ENCODE measurements at regions not wholly inside any gene's neighbourhood (a gene's known extent, or its start where the extent isn't known, plus 50 kb on each side); places are given as distances from the start of the nearest gene placed in this dataset.

DNA sequence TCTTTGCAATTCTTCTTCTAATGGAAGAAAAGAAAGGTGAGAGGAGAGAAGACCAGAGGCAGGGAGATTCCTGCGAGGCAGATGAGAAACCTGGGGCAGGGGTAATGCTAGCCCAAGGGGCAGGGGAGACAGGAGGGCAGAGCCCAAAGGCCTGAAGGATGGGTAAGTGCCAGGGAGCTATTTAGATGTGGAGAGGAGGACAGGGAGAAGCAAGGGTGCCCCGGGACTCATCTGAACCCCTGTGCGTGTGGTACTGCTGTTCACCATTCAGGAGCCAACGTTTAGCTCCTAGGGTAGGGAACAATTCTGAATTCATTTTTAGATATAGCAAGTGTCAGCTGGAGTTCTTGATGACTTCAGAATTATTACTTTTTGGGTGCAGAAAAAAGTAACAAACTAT is 122.7 kb upstream of the ALDH1B1 start:
- no peak overlapping the region for H3K4me3 ChIP-seq
- H3K36me3 ChIP-seq = no peaks in the 10 kb centered on the region
- H3K27ac ChIP-seq = no peak overlapping the region
- no peak for DNase-seq
- 72 to 83% (median 78%) methylated on average over 4 of the region's 4 CpGs for WGBS, 5 donors
- H3K9me3 ChIP-seq = peaks cover 3 to 29% (median 22%) of the 10 kb centered on the region in 8 donors
- H3K27me3 ChIP-seq (replicated peaks in 1 of 7) = no peaks in the 10 kb centered on the region
- TF ChIP-seq, protein P1, sequence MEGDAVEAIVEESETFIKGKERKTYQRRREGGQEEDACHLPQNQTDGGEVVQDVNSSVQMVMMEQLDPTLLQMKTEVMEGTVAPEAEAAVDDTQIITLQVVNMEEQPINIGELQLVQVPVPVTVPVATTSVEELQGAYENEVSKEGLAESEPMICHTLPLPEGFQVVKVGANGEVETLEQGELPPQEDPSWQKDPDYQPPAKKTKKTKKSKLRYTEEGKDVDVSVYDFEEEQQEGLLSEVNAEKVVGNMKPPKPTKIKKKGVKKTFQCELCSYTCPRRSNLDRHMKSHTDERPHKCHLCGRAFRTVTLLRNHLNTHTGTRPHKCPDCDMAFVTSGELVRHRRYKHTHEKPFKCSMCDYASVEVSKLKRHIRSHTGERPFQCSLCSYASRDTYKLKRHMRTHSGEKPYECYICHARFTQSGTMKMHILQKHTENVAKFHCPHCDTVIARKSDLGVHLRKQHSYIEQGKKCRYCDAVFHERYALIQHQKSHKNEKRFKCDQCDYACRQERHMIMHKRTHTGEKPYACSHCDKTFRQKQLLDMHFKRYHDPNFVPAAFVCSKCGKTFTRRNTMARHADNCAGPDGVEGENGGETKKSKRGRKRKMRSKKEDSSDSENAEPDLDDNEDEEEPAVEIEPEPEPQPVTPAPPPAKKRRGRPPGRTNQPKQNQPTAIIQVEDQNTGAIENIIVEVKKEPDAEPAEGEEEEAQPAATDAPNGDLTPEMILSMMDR (IDR thresholded peaks at IDR 0.05 in 8 of 11, conservative IDR thresholded peaks at IDR 0.05 in 3 of 11) = no peak
- TF ChIP-seq POLR2AphosphoS5 (IDR thresholded peaks at IDR 0.05) (no peak), POLR2A (IDR thresholded peaks at IDR 0.05) (no peak)
- intact Hi-C loops (cut with DNase I; ENCODE audit: low total_unique reads) = no loop called here
- no peaks in the 10 kb centered on the region for H3K4me1 ChIP-seq

DNA sequence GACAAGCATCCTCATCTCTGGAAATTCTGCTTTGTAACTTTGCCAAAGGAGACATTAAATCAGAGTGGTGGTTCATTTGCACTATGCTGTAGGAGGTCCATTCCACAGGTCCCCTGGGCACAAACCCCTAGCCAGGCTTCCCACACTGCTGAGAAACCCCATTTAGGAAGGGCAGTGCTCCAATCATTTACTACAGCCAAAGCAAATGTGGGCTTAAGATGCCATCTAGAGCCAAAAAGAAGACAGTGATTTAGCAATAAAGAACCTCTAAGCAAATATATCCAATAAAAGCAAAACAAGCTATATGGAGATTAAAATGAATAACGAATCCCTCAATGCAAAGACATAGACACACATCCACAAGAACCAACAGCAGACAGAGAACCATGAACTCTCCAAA is 129.0 kb upstream of the ALDH1B1 start:
- peaks cover 7 to 43% (median 39%) of the 10 kb centered on the region in 8 donors for H3K9me3 ChIP-seq
- H3K27ac ChIP-seq = no peak overlapping the region
- TF ChIP-seq, protein P1 (IDR thresholded peaks at IDR 0.05 in 8 of 11, conservative IDR thresholded peaks at IDR 0.05 in 3 of 11) = peak in 2 of 11 experiments; percentile 13 to 29
- no peak for TF ChIP-seq POLR2A (IDR thresholded peaks at IDR 0.05)
- H3K4me1 ChIP-seq = no peaks in the 10 kb centered on the region
- intact Hi-C loops (cut with DNase I; ENCODE audit: low total_unique reads) = no loop called here
- peaks cover 0 to 9% (median 0%) of the 10 kb centered on the region in 7 donors for H3K27me3 ChIP-seq (replicated peaks in 1 of 7)
- 46 to 77% (median 55%) methylated on average over 1 of the region's 1 CpG for WGBS, 5 donors
- H3K36me3 ChIP-seq = no peaks in the 10 kb centered on the region
- no peak overlapping the region for H3K4me3 ChIP-seq
- DNase-seq = no peak

DNA sequence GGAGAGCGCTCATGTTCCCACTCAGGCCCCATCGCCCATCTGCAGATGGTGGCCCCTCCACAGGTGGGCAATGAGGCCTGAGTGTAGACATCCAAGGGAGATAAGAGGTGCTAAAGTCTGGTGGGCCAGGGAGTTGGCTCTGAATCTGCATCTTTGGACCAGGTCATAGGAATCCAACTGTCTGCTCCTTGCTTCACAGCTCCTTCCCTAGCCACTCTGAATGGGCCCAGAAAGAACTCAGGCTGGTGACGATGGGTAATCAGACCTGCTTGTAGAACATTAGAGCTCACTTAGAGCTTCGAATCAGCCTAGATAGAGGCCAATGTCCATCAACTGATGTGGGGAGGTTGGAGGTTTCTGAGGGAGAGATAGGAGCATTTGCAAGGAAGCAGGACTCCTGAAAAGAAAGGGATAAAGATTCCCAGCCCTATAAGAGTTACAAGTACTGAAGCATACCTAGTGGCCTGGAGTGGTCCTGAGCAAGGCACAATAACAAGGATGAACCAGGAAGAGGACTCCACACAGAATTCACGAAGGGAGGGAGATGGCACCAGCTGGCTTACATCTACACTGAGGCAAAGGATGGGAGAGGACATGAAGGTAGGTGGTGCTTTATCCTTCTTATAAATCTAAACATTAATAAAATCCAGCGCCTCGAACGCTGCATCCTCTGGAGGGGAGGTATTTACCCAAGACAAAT is 132.8 kb upstream of the ALDH1B1 start:
- H3K4me1 ChIP-seq = no peaks in the 10 kb centered on the region
- H3K4me3 ChIP-seq = no peak overlapping the region
- intact Hi-C loops (cut with DNase I; ENCODE audit: low total_unique reads) = no loop called here
- no peak overlapping the region for H3K27ac ChIP-seq
- H3K27me3 ChIP-seq (replicated peaks in 1 of 7) = peaks cover 0 to 9% (median 0%) of the 10 kb centered on the region in 7 donors
- peaks cover 0 to 19% (median 17%) of the 10 kb centered on the region in 8 donors for H3K9me3 ChIP-seq
- WGBS, 5 donors = 84 to 96% (median 93%) methylated on average over 8 of the region's 8 CpGs
- H3K36me3 ChIP-seq = no peaks in the 10 kb centered on the region
- TF ChIP-seq POLR2AphosphoS5 (IDR thresholded peaks at IDR 0.05) (no peak), POLR2A (IDR thresholded peaks at IDR 0.05) (no peak)
- TF ChIP-seq, protein P1 (IDR thresholded peaks at IDR 0.05 in 8 of 11, conservative IDR thresholded peaks at IDR 0.05 in 3 of 11) = no peak
- no peak for DNase-seq

DNA sequence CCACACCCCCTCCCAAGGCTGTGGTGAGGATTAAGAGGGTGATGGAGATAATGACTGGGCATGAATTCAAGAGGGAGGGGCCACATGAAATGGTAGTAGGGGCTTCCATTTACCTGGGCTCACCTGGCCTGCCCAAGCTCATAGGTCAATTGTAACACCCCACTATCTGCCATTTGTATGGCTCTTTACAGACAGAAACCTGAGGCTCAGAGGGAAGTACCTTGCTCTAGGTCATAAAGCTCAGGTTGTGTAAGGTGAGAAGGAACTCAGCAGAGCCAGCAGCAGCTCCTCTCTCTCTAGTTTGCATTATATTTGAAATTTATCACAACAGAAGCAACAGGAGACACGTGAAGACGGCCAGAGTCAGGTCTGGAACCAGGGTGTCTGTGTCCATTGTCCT is 133.4 kb upstream of the ALDH1B1 start:
- no peak for TF ChIP-seq POLR2A (IDR thresholded peaks at IDR 0.05)
- TF ChIP-seq, protein P1 (IDR thresholded peaks at IDR 0.05 in 8 of 11, conservative IDR thresholded peaks at IDR 0.05 in 3 of 11) = no peak
- no peak for TF ChIP-seq POLR2AphosphoS5 (IDR thresholded peaks at IDR 0.05)
- WGBS, 5 donors = 78 to 90% (median 88%) methylated on average over 2 of the region's 2 CpGs
- no peak overlapping the region for H3K27ac ChIP-seq
- no peak for DNase-seq
- H3K36me3 ChIP-seq = no peaks in the 10 kb centered on the region
- no peak overlapping the region for H3K4me3 ChIP-seq
- H3K9me3 ChIP-seq = peaks cover 0 to 13% (median 11%) of the 10 kb centered on the region in 8 donors
- peaks cover 0 to 9% (median 0%) of the 10 kb centered on the region in 7 donors for H3K27me3 ChIP-seq (replicated peaks in 1 of 7)
- intact Hi-C loops (cut with DNase I; ENCODE audit: low total_unique reads) = no loop called here
- no peaks in the 10 kb centered on the region for H3K4me1 ChIP-seq

Data from spleen (tissue), 11 donors.